GM12864 (cell line): ENCODE measurements at regions not wholly inside any gene's neighbourhood (a gene's known extent, or its start where the extent isn't known, plus 50 kb on each side); places are given as distances from the start of the nearest gene placed in this dataset.
"Not testable (repeated sequence)": the region's sequence is repeated elsewhere in the genome, so short reads cannot be mapped to it uniquely, and the experiment has no call there.

ENCODE experiments used
- DNase-seq: peaks from one replicate; pipeline ENCODE4 v3.0.0-alpha.2; 2011; ENCODE audit warnings: low read depth
- H3K4me3 ChIP-seq: 2 replicates; pipeline ENCODE4 v1.5.1; 2011; ENCODE audit warnings: mild to moderate bottlenecking, low read depth, low read length, control low read depth
- TF ChIP-seq, protein P1 (sequence below): IDR thresholded peaks from 2 replicates; pipeline ENCODE4 v1.5.1; 2011; ENCODE audit warnings: low read depth, mild to moderate bottlenecking, moderate library complexity, low read length, control low read depth, inconsistent platforms; ENCODE audit errors: missing control alignments

DNA sequence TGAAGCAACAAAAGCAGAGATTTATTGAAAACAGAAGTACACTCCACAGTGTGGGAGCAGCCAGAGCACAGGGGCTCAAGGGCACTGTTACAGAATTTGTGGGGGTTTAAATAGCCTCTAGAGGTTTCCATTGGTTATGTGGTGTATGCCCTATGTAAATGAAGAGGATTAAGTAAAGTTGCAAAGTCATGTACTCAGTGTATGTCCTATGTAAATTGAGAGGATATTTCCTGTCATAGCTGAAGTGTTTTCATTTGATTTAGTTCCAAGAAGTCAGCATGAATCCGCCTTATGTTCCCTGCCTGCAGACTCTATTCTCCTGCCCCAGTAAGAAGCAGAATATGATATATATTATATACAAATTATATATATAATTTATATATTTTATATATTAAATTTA lies 966.0 kb upstream of the COX7C start:
- H3K4me3 ChIP-seq = no peak overlapping the region
- DNase-seq = no peak

DNA sequence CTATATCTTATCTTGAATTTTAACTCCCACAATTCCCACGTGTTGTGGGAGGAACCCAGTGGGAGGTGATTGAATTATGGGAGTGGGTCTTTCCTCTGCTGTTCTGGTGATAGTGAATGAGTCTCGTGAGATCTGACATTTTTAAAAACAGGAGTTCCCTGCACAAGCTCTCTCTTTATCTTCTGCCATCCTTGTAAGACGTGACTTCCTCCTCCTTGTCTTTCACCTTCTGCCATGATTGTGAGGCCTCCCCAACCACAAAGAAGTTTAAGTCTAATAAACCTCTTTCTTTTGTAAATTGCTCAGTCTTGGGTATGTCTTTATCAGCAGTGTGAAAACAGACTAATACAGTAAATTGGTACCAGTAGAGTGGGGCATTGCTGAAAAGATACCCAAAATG lies 963.6 kb upstream of the COX7C start:
- H3K4me3 ChIP-seq, DNase-seq: not testable (repeated sequence)

More for the DNA sequence above, 966.0 kb upstream of the COX7C start:
- TF ChIP-seq, protein P1, sequence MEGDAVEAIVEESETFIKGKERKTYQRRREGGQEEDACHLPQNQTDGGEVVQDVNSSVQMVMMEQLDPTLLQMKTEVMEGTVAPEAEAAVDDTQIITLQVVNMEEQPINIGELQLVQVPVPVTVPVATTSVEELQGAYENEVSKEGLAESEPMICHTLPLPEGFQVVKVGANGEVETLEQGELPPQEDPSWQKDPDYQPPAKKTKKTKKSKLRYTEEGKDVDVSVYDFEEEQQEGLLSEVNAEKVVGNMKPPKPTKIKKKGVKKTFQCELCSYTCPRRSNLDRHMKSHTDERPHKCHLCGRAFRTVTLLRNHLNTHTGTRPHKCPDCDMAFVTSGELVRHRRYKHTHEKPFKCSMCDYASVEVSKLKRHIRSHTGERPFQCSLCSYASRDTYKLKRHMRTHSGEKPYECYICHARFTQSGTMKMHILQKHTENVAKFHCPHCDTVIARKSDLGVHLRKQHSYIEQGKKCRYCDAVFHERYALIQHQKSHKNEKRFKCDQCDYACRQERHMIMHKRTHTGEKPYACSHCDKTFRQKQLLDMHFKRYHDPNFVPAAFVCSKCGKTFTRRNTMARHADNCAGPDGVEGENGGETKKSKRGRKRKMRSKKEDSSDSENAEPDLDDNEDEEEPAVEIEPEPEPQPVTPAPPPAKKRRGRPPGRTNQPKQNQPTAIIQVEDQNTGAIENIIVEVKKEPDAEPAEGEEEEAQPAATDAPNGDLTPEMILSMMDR = no peak

DNA sequence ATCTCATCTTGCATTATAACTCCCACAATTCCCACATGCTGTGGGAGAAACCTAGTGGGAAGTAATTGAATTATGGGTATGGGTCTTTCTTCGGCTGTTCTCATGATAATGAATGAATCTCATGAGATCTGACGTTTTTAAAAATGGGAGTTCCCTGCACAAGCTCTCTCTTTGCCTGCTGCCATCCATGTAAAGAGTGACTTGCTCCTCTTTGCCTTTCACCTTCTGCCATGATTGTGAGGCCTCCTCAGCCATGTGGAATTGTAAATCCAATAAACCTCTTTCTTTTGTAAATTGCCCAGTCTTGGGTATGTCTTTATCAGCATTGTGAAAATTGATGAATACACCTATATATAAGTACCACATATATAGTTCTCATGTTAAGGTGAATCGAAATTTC lies 961.7 kb upstream of the COX7C start:
- DNase-seq = no peak
- H3K4me3 ChIP-seq = no peak overlapping the region
- TF ChIP-seq, protein P1 = no peak

DNA sequence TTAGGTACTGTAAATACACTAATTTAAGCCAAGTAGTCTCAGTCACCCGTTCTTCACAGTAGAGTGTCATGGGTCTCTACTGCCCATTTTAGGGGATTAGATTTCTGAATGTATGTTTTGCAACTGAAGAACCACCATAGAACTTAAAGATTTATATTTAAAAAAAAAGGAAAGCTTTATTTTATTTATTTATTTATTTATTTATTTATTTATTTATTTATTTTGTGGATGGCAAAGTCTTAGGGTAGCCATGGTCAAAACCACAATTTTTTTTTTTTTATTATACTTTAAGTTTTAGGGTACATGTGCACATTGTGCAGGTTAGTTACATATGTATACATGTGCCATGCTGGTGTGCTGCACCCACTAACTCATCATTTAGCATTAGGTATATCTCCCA lies 960.4 kb upstream of the COX7C start:
- not testable (repeated sequence) for DNase-seq, H3K4me3 ChIP-seq

DNA sequence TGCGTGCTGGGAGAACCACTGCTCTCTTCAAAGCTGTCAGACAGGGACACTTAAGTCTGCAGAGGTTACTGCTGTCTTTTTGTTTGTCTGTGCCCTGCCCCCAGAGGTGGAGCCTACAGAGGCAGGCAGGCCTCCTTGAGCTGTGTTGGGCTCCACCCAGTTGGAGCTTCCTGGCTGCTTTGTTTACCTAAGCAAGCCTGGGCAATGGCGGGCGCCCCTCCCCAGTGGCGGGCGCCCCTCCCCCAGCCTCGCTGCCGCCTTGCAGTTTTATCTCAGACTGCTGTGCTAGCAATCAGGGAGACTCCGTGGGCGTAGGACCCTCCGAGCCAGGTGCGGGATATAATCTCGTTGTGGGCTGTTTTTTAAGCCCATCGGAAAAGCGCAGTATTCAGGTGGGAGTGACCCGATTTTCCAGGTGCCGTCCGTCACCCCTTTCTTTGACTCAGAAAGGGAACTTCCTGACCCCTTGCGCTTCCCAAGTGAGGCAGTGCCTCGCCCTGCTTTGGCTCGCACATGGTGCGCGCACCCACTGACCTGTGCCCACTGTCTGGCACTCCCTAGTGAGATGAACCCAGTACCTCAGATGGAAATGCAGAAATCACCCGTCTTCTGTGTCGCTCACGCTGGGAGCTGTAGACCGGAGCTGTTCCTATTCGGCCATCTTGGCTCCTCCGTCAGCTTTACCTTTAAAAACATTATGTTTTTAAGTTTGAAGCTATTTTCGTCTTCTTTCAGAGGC lies 954.6 kb upstream of the COX7C start:
- not testable (repeated sequence) for DNase-seq, H3K4me3 ChIP-seq

DNA sequence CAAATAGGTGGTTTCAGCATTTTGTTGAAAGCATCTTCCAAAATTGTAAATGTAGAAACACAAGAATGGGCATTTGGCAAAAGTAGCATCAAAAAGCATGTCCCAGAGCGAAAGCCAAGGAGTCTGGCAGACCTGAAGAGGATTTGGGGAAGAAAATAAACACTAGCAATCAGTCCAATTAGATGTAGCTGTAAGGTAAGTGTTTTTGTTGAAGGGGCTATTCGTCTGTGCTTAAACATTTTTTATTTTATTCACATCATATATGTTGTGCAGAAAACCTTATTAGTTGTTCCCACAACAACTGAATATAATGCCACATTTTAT lies 954.1 kb upstream of the COX7C start:
- no peak overlapping the region for H3K4me3 ChIP-seq

DNA sequence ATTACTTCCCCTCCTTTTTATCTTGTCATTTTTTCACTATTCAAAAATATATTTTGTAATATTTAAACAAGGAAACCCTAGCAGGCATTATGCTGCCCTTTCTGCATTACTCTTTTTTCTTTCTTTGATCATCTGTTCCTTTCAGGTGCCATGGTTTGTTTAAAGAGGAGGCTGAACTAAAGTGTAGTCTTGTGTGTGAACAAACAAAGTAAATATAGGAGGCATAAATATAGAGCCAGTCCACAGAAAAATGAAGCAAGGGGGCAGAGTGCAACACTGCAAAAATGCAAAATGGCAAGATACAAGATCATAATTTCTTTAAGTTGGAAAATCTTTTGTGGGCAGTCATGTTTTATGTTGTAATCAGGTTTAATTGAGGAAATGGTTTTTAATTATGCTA lies 947.3 kb upstream of the COX7C start:
- no peak overlapping the region for H3K4me3 ChIP-seq
- TF ChIP-seq, protein P1 = no peak
- DNase-seq = no peak

More for the DNA sequence above, 954.1 kb upstream of the COX7C start:
- TF ChIP-seq, protein P1 = no peak
- no peak for DNase-seq

DNA sequence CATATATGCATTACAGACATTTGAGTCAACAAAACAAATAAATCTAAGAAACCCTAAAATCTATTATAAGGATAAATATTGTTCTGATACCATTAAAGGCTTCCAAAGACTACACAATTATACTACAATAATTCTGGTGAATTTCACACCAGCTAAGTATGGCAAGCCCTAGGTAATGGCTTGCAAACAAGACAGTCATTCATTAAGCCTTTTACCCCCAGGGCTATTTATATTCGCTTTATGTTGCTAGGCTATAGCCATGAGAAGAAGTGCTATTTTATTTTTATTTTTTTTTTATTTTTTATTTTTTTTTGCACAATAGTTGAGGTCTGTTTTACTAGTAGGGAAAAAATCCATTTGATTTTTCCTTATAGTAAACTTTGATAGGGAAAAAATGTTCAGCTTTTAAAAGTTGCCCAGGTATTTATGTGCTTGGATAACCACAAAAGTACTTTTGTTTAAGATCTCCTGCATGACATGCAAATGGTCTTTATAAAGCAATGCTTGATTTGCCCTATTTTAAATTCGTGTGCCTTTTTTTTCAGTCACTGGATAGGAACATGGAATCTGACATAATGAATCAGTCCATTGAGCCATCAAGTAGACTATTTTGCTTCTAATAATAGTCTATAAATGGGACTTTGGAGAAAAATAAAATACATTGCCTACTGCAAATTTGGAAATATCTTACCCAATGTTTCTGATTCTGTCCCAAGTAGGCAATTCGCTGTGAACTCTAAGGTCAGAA lies 946.3 kb upstream of the COX7C start:
- no peak for DNase-seq
- TF ChIP-seq, protein P1 = no peak
- no peak overlapping the region for H3K4me3 ChIP-seq
